Gastroesophageal sphincter (tissue), 3 donors: ENCODE measurements at regions not wholly inside any gene's neighbourhood (a gene's known extent, or its start where the extent isn't known, plus 50 kb on each side); places are given as distances from the start of the nearest gene placed in this dataset.

Experiments
- CTCF ChIP-seq, 4 experiments: fragments of 200-600 bp in 2 of 4; fragments of 450-650 bp in 2 of 4; sonication (generic) in 1 of 4; IDR thresholded peaks; one replicate each; pipeline ENCODE4 v1.5.1; 2017 to 2019; ENCODE audit warnings: antibody characterized with exemption in 4 of 4, mild to moderate bottlenecking in 2 of 4, moderate library complexity in 2 of 4
- POLR2A ChIP-seq, 2 donors: fragments of 450-650 bp; IDR thresholded peaks; one replicate each; pipeline ENCODE4 v1.6.1; 2017; ENCODE audit warnings: antibody characterized with exemption in 2 of 2, mild to moderate bottlenecking in 2 of 2, moderate library complexity in 1 of 2

GRCh38 chr5:67552773-67553172 is 356.2 kb upstream of the CD180 start:
- TF ChIP-seq CTCF (IDR thresholded peaks at IDR 0.05) (no peak), POLR2A (IDR thresholded peaks at IDR 0.05) (no peak)
